Mucosa of rectum (tissue), 2 donors: ENCODE measurements at regions not wholly inside any gene's neighbourhood (a gene's known extent, or its start where the extent isn't known, plus 50 kb on each side); places are given as distances from the start of the nearest gene placed in this dataset.

Experiments used
- H3K27ac ChIP-seq, 2 donors: one replicate each; pipeline ENCODE4 v1.7.0; 2013; ENCODE audit warnings: inconsistent platforms in 2 of 2, low read depth in 2 of 2, low read length in 2 of 2
- H3K27me3 ChIP-seq, 2 donors: one replicate each; pipeline ENCODE4 v1.7.0; 2013; ENCODE audit warnings: low read length in 2 of 2; ENCODE audit not compliant: control insufficient read depth in 2 of 2, insufficient read depth in 2 of 2
- H3K36me3 ChIP-seq, 2 donors: one replicate each; pipeline ENCODE4 v1.7.0; 2013; ENCODE audit warnings: low read length in 2 of 2; ENCODE audit not compliant: control insufficient read depth in 2 of 2, insufficient read depth in 2 of 2
- H3K4me1 ChIP-seq, 2 donors: one replicate each; pipeline ENCODE4 v1.7.0; 2013; ENCODE audit warnings: low read length in 2 of 2, mild to moderate bottlenecking in 1 of 2; ENCODE audit not compliant: control insufficient read depth in 2 of 2, insufficient read depth in 2 of 2
- H3K4me3 ChIP-seq, 2 donors: one replicate each; pipeline ENCODE4 v1.7.0; 2013; ENCODE audit warnings: low read length in 2 of 2
- H3K9ac ChIP-seq, 2 donors: one replicate each; pipeline ENCODE4 v1.7.0; 2013; ENCODE audit warnings: low read length in 2 of 2, low read depth in 1 of 2, mild to moderate bottlenecking in 1 of 2
- H3K9me3 ChIP-seq, 2 donors: one replicate each; pipeline ENCODE4 v1.7.0; 2013; ENCODE audit warnings: low read length in 2 of 2; ENCODE audit not compliant: control insufficient read depth in 2 of 2
- donor health status: healthy.
- donor health status: Normal muscosa, but diverticular disease.

GRCh38 chr6:50975216-50975615, 156.5 kb downstream of the TFAP2B start:
- Histone ChIP-seq H3K27ac (no peak overlapping the region), H3K4me3 (no peak overlapping the region), H3K4me1 (no peaks in the 10 kb centered on the region), H3K36me3 (no peaks in the 10 kb centered on the region), H3K9me3 (no peaks in the 10 kb centered on the region), H3K27me3 (no peaks in the 10 kb centered on the region), H3K9ac (no peak overlapping the region)

DNA sequence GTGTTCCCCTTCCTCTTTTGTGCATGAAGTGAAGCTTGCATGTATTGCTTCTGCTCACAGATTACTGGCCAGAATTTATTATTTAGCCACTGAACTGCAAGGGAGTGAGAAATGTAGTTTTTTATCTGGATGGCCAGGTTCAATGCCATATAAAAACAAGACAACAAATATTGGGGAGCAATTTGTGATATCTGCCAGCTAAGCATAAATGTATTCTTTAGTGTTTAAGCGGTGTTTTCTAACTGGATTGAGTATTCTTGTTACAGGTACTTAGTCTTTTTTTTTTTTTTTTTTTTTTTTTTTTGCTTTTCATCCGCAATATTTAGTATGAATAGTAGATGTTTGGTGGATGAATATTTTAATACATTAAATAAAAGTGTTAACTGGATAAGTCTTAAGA, 158.2 kb downstream of the TFAP2B start:
- no peaks in the 10 kb centered on the region for H3K36me3 ChIP-seq
- no peak overlapping the region for H3K27ac ChIP-seq
- H3K4me1 ChIP-seq, result no peaks in the 10 kb centered on the region
- no peaks in the 10 kb centered on the region for H3K9me3 ChIP-seq
- H3K4me3 ChIP-seq, result no peak overlapping the region
- no peak overlapping the region for H3K9ac ChIP-seq
- H3K27me3 ChIP-seq, result no peaks in the 10 kb centered on the region

- Histone ChIP-seq H3K9ac (no peak overlapping the region), H3K27me3 (no peaks in the 10 kb centered on the region), H3K36me3 (no peaks in the 10 kb centered on the region), H3K4me3 (no peak overlapping the region), H3K9me3 (no peaks in the 10 kb centered on the region), H3K27ac (no peak overlapping the region), H3K4me1 (no peaks in the 10 kb centered on the region)
Measured at GRCh38 chr6:50977796-50978195, 159.1 kb downstream of the TFAP2B start.

- Histone ChIP-seq H3K4me1 (no peaks in the 10 kb centered on the region), H3K4me3 (no peak overlapping the region), H3K36me3 (no peaks in the 10 kb centered on the region), H3K9ac (no peak overlapping the region), H3K27ac (no peak overlapping the region), H3K27me3 (no peaks in the 10 kb centered on the region), H3K9me3 (no peaks in the 10 kb centered on the region)
Measured at GRCh38 chr6:50978380-50979170, 159.9 kb downstream of the TFAP2B start.

- Histone ChIP-seq H3K4me3 (no peak overlapping the region), H3K9me3 (no peaks in the 10 kb centered on the region), H3K4me1 (no peaks in the 10 kb centered on the region), H3K36me3 (no peaks in the 10 kb centered on the region), H3K27me3 (no peaks in the 10 kb centered on the region), H3K9ac (no peak overlapping the region), H3K27ac (no peak overlapping the region)
Measured at GRCh38 chr6:50979171-50979525, 160.5 kb downstream of the TFAP2B start.

- Histone ChIP-seq H3K4me3 (no peak overlapping the region), H3K36me3 (no peaks in the 10 kb centered on the region), H3K27me3 (no peaks in the 10 kb centered on the region), H3K9ac (no peak overlapping the region), H3K4me1 (no peaks in the 10 kb centered on the region), H3K27ac (no peak overlapping the region), H3K9me3 (no peaks in the 10 kb centered on the region)
Measured at GRCh38 chr6:50984135-50984534, 165.5 kb downstream of the TFAP2B start.

- Histone ChIP-seq H3K27ac (no peak overlapping the region), H3K36me3 (no peaks in the 10 kb centered on the region), H3K9me3 (no peaks in the 10 kb centered on the region), H3K27me3 (no peaks in the 10 kb centered on the region), H3K4me1 (no peaks in the 10 kb centered on the region), H3K9ac (no peak overlapping the region), H3K4me3 (no peak overlapping the region)
Measured at GRCh38 chr6:50986319-50986718, 167.6 kb downstream of the TFAP2B start.

- Histone ChIP-seq H3K27me3 (no peaks in the 10 kb centered on the region), H3K9me3 (no peaks in the 10 kb centered on the region), H3K9ac (no peak overlapping the region), H3K36me3 (no peaks in the 10 kb centered on the region), H3K4me1 (no peaks in the 10 kb centered on the region), H3K4me3 (no peak overlapping the region), H3K27ac (no peak overlapping the region)
Measured at GRCh38 chr6:50989123-50989522, 170.5 kb downstream of the TFAP2B start.

GRCh38 chr6:50990750-50991446, 172.2 kb downstream of the TFAP2B start:
- H3K27ac ChIP-seq, result no peak overlapping the region
- H3K9ac ChIP-seq, result no peak overlapping the region
- no peaks in the 10 kb centered on the region for H3K9me3 ChIP-seq
- no peak overlapping the region for H3K4me3 ChIP-seq
- no peaks in the 10 kb centered on the region for H3K27me3 ChIP-seq
- no peaks in the 10 kb centered on the region for H3K4me1 ChIP-seq
- no peaks in the 10 kb centered on the region for H3K36me3 ChIP-seq

DNA sequence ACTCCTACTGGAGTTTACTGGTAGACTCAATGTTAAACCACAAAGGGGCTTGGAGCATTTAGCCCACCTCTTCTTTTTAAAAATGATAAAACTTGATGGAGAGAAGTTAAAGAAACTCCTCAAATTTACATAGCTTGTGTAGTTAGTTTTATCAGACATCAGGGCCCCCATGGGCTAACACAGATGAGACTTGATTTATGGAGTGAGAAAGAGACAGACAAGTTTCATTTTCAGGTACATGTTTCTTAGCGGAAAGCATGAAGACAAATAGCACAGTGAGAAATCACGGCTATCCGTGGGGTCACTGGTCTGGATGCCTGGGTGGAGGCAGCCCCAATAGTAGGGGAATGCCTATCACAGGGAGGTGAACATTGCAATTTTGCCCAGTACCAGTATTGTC, 173.6 kb downstream of the TFAP2B start:
- no peak overlapping the region for H3K27ac ChIP-seq
- no peak overlapping the region for H3K4me3 ChIP-seq
- no peaks in the 10 kb centered on the region for H3K36me3 ChIP-seq
- H3K4me1 ChIP-seq, result no peaks in the 10 kb centered on the region
- H3K9ac ChIP-seq, result no peak overlapping the region
- no peaks in the 10 kb centered on the region for H3K27me3 ChIP-seq
- no peaks in the 10 kb centered on the region for H3K9me3 ChIP-seq
